AG08396 (cell line): ENCODE measurements at regions not wholly inside any gene's neighbourhood (a gene's known extent, or its start where the extent isn't known, plus 50 kb on each side); places are given as distances from the start of the nearest gene placed in this dataset.

Source experiments
- DNase-seq: peaks from one replicate; pipeline ENCODE4 v3.0.0; 2012; ENCODE audit warnings: low spot score, mixed read lengths

DNA sequence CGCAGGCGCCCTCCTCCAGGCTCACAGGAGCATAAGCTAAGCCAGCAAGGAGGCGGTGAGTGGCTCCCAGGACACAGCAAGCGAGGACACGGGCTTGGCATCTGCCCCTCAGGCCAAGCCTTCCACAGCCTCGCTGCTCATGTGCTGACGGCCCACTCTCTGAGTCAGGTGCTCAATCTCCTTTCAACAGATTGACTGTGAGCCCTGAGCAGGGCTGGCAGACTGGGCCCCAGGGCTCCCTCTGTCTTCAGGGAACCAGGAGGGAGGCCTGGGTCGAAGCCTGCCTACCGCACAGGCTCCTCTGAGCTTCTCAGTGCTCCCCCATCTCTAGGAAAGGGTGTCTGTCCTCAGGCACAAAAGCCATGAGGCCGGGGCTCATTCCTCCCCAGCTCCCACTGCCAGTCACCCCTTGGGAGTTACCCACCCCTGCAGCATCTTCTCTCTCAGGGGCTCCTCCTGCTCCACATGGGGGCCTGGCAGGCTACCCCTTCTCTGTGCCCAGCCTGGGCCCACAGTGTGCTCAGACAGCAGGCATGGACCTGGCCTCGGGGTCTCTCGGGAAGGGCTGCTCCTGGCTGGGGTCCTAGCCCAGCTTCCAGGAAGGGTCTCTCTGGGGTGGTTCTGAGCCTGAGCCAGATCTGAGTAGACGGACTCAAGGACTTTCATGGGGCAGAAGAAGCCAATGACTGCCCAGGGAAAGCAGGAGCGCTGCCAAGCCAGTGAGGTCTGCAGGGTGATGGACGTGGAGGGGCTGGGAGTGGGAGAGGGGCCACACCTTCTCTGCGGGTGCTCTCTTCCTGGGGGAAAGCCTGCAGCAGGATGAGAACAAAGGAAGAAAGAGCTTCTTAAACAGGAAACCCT lies 138.0 kb upstream of the GPC1 start:
- DNase-seq, result no peak

DNA sequence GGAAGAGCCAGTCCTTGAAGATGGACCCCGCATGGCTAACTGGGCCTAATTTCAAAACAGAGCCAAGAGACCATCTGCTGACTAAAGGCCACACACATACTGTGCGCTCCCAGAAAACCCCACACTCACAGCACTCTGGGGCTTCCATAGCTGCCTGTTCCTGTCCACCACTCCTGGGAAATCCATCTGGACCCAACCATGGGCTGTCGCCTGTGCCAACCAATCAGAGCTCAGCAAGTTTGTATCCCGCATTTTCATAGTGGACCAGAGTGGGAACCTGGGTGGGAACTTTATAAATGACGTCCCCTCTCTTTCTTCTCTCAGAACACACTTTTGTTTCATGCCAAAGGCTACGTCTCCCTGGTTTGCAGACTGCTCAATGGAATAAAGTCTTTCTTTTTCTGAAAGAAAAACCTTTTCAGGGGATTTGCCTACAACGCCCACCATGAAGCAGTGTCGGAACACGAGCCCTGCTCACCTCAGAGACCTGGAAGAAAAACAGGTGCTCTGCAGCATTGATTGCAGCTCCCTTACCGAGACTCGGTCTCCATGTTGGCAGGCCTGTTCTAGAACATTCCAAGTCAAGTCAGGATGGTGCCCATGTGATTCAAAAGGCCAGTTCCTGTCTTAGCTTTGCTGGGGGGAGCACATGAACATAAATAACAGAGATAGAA lies 137.2 kb upstream of the GPC1 start:
- no peak for DNase-seq

DNA sequence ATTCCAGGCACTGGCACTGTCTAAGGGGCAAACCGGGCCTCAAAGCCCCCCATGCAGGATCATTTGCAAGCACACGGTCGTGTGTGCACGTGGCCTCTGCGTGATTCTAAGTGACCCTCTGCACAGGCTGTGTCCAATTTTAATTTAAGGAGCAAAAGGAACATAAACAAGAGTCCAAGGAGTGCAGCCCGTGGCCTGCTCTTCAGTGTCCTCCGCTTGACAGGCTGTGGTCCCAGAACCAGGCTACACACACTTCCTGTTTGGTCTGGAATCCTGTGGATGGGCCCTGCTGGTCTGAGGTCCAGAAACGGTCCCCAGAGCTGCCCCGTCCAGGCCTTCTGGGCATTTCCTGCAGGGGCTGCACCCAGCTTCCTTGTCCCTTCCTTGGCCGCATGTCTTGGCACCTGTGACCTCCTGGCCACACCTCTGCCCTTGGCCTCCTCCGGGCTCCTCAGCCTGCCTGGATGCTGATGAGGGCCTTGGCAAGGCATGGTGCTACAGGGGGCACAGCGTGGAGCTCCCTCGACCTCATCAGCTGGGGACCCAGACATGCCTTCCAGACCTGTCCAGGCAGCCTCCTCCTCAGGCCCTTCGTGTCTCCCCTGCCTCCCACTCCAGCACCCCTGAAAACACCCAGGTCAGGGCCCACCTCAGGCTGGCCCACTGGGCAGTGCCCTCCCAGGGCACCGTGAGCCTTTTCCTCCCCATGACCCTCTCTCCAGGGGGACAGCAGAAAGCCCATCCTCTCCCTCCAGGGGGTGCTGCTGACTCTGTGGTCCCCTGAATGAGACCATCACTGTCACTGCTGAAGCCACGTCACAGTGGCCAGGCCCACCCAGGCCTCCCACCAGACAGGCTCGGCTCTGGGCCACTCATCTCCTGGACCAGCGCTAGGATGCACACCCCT lies 136.4 kb upstream of the GPC1 start:
- DNase-seq, result no peak

DNA sequence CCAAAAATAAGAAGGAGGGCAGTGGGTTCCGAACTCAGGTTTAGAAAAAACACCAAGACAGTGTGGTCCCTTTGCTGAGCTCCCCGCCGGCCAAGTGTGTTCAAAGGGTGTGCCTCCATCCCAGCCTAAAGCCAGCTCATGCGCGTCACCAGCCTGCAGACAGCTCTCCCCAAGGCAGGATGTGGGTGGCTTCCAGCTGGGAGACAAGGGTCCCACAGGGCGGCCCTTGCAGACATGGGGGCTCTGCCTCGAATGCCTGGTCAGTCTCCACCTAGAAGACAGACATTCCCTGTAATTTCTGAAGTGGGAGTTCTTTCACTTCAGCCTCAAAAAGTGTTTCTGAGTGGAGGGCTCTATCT lies 135.8 kb upstream of the GPC1 start:
- no peak for DNase-seq

DNA sequence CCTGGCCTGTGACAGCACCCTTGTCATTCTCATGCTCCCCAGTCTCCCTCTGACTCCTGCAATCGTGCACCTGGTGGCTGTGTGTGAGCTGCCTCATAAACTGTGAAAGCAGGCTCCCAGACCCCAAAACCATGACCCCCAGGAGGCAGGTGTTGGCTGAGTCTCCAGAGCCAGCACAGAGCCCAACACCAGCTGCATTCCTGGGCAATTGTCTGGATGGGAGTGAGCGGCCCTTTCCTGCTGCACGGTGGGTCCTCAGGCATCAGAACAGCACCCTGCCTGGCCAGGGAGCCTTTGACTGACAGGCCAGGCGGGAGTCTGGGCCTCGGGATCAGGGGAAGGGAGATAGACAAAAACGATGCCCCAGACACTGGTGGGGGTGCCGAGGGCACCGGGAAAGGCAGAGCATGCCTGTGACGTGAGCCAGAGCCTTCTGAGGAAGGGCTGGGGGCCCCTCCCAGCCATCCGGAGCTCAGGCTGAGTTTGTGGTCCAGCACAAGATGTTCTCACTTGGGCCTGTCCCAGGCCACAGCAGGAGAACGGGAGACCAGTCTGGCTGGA lies 135.1 kb upstream of the GPC1 start:
- no peak for DNase-seq

DNA sequence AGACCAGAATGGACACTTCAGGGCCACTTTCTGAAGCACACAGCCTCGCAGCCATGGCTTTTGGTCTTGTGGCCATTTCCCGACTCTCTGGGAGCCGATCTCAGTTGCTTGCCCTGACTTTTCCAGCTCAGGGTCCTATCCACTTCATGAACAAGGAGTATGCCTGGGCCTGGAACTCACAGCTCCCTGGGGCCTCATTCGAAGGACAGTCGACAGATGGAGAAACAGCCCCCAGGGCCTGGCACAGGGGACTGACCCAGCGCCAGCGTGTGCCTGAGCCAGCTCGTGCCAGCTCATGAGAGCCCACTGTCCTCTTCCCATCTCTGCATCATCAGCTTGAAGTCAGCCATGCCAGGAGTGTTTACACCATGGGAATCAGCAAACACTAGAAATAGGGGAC lies 134.6 kb upstream of the GPC1 start:
- DNase-seq, result no peak

DNA sequence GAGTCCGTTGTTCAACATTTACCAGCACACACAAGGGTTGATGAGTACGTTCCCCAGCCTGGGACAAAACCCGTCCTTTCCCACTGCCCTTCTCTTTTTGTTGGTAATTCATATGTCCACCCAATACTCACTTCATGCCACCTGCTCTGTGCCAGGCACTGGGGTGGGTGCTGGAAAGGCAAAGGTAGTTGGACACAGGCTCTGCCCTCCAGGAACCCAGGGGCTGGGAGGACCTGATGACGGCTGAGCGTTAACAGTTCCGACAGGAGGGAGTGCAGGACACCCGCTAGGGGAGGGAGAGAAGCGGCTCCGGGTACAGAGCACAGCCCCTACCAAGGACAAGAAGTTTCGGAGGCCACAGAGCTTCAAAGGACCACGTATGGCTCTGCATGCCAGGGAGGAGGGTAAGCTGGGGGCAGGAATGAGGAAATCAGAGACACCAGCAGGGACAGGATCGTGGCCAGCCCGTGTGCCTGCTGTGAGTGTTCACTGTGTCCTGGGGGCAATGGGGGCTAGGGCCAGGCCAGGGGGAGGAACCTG lies 134.1 kb upstream of the GPC1 start:
- no peak for DNase-seq

DNA sequence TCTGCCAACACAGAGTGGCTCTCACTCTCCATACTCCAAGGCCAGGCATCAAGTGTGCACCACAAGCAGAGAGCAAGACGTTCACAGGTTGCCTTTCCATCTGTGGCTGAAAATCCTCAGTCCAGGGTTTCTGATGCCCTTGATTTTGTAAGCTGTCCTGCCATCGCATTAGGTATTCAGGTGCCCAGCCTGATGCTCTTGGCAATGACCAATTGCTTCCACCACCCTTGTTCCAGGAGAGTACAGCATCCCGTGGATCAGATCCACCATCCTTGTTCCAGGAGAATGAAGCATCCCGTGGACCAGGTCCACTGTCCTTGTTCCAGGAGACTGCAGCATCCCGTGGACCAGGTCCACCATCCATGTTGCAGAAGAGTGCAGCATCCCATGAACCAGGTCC lies 133.4 kb upstream of the GPC1 start:
- DNase-seq, result no peak

DNA sequence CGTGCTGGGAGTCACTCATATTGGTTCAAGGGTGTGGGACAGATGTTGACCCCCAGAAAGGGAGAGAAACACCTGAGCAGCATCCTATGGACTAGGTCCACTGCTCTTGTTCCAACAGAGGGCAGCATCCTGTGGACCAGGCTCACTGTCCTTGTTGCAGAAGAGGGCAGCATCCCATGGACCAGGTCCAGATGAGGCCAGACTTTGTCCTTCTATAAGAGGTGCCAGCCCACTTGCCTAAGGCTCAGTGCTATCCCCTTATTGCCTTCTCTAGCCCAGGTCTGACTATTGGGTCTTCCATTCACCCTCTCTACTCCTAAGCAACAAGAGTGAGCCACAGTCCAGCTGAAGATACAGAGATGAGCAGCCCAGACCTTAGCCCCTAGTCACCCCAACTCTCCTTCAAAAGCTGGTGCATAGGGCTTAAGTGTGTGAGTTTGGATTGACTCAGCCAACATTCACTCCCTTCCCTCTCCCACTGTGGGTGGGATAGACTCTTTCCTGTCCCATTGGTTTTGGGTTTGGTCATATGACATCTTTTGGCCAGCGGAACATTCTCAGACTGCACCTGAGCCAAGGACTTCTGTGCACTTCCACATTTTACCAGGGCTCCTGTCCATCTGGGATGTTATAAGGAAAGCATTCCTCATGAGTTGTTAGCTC lies 132.4 kb upstream of the GPC1 start:
- DNase-seq, result no peak

DNA sequence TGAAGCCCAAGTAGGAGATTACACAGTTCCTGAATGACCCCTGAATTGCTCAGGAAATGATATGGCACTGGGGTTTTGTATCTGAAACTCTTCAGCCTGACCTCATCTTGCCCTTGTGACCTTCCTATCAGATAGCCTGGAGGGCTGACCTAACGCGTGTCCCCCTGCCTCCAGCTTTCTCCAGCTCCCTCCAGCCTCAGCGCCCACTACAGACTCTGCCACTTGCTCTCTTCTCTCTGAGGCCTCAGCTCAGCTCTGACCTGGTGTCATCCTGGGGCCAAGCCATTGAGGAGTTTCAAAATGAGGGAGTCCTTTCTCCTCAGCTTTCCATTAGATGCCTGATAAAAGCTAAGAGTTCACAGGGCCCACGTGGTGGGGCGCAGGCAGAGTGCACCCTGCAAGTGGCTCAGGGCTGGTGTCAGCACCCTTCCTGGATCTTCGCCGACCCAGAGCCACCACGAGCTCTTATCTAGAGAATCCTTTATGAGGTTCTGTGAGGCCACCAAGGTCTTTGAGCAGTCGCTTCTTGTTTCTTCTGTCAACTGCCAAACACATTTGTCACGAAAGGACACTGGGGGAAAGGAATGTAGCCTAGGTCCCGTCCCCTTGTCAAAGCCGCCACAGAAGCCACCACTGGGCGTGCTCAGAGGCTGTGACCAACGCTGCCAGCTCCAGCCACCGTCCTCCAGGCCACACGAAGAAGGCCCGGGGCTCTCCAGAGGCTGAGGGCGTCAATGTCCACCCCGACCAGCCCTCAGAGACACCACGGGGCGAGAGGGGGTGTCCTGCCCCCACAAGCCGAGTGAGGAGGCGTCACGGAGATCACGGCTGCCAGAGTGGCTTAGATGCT lies 131.3 kb upstream of the GPC1 start:
- no peak for DNase-seq

DNA sequence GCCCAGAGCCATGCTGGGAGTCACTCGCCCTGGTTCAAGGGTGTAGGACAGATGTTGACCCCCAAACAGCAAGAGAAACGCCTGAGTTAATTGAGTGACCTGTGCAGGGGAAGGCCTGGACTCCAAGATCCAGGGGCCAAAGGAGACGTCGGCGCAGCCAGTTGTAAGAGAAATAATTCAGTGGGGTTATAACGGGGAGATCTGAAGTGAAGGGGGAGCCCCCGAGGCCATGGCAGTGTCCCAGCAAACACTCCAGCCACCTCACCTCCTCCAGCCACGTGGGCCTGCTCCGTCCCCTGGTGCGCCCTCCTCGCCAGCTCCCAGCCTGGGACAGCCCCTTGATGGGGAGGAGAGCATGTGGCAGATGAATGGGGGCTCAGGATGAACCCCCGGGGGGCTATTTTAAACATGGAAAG lies 130.7 kb upstream of the GPC1 start:
- DNase-seq, result no peak

DNA sequence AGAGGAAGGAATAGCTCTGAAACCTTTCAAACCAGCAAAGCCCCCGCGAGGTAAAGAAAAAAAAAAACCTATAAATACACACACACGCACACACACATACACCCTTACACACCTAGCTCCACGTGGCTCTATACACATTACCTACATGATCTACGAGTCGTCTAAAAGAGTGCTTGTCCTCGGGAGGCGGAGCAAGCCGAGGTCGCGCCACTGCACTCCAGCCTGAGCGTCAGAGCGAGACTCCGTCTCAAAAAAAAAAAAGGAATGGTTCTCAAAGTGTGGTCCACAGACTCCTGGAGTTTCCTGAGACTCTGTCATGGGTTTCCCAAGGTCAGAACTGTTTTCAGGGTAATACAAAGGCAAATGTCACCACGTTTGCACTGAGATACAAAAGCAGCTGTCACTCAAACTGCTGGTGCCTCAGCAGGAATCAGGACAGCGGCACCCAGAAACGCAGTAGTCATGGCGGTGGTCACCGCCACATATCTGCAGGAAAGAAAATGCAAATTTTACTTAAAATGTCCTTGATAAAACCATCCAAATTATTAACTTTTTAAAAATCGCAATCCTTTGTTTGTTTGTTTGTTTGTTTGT lies 130.0 kb upstream of the GPC1 start:
- DNase-seq, result no peak

DNA sequence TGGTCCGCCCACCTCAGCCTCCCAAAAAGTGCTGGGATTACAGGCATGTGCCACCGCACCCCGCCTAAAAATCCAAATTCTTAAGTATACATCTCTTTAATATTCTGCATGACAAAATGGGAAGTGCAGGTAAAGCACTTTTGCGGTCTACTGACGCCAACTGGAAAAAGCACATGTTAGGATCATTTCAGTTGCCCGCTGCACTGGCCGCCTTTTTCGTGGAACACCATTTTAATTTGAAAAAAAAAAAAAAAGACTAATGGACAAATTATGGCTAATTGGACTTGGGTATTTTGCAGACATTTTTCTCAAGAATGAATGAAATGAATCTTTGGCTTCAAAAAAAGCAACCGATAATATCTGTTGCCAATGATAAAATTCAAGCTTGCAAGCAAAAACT lies 129.3 kb upstream of the GPC1 start:
- no peak for DNase-seq

DNA sequence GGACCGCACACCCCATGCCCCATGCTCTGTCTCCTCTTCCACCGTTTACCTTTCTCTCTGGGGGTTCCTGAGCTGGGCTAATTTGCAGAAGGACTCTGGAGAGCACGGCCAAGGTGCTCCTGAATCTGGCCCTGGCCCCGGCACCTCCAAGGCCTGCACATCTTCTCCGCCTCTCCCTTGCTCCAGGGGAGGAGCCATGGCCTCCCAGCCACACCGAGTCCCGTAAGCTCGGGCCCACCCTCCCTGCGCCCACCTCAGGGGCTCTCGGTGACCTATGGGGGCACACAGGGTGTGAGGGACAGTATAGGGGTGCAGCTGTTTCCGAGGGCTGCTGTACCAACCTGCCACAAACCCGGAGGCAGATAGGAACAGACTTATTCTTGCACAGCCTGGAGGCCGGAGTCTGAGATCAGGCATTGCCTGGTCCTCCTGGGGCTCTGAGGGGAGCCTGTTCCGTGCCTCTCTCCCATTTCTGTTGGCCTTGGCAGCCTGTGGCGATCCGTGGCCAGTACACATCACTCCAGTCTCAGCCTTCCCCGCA lies 127.3 kb upstream of the GPC1 start:
- no peak for DNase-seq

DNA sequence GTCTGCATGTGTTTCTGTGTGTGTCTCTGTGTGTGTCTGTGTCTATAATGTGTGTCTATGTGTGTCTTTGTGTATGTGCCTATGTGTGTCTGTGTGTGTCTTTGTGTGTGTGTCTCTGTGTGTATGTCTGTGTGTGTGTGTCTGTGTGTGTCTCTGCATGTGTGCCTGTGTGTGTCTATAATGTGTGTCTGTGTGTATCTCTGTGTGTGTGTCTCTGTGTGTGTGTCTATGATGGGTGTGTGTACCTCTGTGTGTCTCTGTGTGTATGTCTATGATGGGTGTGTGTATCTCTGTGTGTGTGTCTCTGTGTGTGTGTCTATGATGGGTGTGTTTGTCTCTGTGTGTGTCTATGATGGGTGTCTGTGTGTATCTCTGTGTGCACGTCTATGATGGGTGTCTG lies 126.2 kb upstream of the GPC1 start:
- DNase-seq, result no peak

DNA sequence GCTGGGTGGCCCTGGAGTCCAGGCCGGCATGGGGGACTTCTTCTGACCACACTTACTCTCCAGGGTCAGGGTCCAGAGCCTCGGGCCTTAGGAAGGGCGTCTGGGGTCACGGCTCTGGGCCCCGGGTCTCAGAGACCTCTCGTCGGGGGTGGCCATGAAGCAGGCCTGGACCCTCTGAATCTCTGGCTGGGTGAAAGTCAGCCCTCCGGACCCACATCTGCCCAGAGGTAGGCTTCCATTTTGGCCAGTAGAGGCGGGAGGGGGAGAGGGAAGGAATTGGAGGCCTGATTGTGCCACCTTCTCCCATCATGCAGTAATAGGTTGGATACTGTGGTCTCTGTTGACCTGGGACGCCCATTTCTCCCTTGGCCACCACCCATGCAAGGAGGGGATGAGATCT lies 125.3 kb upstream of the GPC1 start:
- no peak for DNase-seq

DNA sequence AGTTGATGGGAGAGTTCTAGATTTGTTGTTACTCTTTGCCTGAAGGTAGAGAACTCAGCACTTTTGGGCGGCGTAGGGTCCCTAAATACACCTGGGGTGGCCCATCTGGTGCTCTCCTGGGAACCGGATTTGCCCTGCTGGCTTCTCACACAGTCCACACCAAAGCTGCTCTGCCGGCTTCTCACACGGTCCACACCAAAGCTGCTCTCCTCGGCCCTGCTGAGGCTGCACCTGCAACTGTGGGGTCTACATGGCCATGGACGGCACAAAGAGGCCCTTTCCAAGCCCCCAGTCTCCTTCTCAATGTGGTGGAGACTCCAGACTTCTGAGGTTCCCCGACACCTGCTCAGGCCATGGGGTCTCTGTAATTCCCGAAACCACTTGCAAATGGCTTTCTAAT lies 124.8 kb upstream of the GPC1 start:
- no peak for DNase-seq

DNA sequence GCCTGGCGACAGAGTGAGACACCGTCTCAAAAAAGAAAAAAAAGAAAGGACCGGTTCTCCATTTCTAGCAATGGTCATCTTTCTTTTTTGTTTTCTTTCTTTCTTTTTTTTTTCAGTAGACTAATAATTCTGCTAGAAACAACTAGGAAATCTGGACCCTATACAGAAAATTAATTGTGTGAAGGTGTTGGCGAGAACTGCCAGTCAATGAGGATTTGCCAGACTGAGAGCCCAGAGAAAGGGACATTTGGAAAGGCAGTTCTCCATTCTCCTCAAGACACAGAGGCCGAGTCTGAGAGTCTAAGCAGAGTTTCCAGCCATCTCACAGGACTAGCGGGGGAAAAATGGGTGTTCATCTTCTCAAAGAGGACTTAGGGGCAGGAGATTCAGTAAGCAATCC lies 123.6 kb upstream of the GPC1 start:
- DNase-seq, result no peak

DNA sequence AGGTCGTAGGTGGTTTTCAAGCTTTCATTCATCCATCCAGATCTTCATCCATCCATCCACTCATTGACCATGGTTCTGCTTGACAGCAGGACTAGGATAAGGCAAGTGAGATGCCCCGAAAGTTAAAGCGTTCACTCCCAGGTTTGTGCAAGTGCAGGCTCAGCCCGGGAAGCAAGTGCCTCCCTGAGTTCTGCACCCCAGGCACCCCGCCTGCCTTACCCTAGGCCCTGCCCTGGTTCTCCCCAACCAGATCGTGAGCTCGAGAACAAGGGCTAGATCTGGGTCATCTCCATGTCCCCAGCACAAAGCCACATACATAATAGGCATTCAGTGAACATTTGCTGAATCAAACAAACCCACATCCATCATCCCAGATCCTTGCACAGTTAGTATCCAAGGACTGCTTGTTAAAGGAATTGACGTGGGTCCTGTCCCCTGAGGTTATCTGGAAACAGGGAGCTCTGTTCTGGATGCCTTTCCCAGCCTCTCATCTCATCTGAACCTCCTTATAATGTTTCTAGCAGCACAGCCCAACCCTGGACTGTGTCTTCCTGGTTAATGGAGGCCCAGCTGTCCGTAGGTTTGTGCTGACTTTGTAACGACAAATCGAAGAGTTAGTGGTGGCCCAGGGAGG lies 116.1 kb upstream of the GPC1 start:
- DNase-seq, result no peak

DNA sequence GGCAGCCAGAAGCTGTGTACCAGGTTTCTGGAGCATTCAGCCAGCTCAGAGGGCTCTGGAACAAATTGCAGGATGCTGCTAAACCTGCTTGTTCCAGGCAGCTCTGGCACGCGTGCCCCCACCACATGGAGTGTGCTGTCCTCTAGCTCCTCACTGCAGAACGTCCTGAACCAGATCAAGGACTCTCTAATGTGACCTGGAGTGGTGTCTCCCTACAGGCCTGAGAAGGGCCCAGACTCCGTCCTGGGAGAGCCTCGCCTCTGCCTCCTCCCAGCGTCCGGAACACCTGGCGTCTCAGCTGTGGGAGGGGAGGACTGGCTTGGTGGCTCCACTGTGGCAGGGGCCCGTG lies 115.6 kb upstream of the GPC1 start:
- DNase-seq, result no peak
